CD1c-positive myeloid dendritic cell (primary cell): ENCODE measurements at regions not wholly inside any gene's neighbourhood (a gene's known extent, or its start where the extent isn't known, plus 50 kb on each side); places are given as distances from the start of the nearest gene placed in this dataset.

ENCODE experiments used
- DNase-seq: peaks from one replicate; pipeline ENCODE4 v3.0.0-alpha.2; 2016; ENCODE audit errors: extremely low spot score

DNA sequence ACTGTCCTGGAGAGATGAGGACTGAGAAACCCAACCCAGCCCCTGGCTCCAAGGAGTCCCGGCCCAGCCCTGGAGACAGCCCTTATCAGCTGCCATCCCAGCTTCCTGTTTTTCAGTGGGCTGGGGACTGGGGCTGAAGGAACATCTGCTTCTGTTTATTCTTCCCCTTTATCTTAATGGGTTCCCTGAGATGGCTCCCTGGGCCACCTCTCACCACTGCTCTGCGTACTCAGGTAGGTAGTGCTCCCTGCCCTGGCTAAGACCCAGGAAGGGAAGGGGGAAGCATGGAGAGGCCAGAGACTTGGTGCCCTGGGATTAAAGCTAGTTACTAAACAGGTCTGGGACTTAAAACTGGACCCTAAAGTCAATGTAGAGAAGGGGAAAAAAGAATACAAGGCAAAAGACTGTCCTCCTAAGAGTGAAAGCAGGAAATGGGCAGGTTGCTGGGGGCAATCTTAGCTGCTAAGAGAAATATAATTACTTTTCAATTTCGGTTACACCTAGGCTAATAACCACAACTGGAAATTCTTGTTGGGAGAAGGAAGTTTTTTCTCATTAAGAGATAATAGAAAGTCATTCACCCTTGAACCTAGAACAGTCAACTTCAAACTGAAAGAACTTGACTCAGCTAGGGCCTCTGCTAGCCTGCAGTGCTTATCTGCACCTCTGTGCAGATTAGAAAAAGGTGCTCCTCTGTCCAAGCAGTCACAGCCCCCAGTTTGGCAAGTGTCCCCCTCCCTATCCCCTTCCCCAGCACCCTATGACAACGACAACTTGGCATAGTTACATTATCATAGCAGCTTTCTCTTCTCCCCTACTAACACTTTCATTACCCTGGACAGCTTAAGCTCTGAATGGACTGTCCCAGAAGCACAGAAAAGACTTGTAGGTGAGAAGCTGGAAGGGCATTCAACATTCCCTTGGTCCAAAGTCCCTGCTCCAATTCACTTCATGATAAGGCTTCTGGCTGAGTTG, 65.6 kb upstream of the KDM7A start:
- DNase-seq = peak; percentile 77

DNA sequence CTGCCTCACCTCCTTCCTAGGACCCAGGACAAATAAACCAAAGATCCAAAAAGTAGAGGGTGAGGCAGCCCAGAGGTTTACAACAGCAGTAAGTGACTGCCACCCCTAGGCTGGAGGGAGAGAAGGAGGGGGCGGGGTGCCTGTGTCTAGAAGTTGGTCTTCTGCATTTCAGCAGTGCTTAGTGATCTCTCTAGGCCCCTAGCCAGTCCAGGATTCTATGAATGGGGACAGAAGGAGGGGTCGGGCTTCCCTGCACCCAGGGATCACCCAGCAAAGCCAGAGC, 62.8 kb upstream of the KDM7A start:
- DNase-seq = no peak

DNA sequence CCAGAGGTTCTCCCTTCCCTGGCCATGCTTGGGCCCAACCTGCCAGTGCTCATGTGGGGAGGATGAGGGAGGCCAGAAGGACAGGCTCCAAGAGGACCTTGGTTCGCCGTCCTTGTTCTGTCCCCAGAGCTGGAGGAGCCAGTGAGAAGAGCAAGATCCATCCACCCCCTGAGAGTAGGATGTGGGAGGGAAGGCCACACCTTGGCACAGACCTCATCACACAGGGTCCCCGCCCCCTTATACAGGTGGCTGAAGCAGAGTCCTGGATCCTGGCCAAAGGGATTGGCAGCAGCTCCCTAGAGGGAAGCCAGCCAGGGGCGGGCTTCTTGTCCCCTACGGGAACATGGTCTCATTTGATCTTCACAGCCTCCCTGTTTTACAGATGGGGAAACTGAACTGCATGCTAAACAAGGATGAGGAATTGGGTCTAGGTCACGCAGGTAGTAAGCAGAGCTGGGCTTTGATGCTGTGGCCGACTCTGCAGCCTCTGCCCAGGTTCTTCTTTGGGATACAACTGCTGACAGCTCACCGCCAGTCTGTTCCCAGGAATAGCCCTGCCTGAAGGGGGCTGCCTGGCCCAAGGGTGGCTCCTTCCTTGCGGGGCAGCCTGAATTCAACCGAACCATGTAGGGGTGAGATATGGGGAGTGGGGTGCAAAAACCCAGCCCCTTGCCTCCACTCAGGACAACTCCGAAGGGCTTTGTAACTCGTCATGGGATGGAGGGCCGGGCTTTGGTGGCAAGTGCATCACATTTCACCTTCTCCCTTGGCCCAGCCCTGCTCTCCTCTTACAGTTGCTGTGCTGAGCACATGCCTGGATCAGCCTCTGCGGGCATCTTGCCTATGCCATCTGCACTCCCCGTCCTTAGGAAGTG, 62.2 kb upstream of the KDM7A start:
- no peak for DNase-seq

- DNase-seq = no peak
Observed at GRCh38 chr7:140237390-140237789, 60.6 kb upstream of the KDM7A start.

- no peak for DNase-seq
Observed at GRCh38 chr7:140236626-140237025, 59.8 kb upstream of the KDM7A start.

DNA sequence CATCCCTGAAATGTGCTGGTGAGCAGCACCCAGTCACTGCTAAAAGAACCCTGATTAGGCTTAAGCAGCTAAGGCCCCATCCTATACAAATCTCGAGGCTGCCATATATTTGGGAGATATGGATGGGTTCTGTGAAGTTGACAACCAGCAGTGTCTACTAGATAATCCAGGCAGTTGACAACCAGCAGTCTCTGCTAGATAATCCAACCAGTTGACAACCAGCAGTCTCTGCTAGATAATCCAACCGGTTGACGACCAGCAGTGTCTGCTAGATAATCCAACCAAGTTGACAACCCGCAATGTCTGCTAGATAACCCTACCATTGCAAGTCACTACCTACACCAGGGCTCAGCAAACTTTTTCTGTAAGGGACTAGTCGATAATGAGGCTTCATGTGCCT, 58.3 kb upstream of the KDM7A start:
- no peak for DNase-seq

DNA sequence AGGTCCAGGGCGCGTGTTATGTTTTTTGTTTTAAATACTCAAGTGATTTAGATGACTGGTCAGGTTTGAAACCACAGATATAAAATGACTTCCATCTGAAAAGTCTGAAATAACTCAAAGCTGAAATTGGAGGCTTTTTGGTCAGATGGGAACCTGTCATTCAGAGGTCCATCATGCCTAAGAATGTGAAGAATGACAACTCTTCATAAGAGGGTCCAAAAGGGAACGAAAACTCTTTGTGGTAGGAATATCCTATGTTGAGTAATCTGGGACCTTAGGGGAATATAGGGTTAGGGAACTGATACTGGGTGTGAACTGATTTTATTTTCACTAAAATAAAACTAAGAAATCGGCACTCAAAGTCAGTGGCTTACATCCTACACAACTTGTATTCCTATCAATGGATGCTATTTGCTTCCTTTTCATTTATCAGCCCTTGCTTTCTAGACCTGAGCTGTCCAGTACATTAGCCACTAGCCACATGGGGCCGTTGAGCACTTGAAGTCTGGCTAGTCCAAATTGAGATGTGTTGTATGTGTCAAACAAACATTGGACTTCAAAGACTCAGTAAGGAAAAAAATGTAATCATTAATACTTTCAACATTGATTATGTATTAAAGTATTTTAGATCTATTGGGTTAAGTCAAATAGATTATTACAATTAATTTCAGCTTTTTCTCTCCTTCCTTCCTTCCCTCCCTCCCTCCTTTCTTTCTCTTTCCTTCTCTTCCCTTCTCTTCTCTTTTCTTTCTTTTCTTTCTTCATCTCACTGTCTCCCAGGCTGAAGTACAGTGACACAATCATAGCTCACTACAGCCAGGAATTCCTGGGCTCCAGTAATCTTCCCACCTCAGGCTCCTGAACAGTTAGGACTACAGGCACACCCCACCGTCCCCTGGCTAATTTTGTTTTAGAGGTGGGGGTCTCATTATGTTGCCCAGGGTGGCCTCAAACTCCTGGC, 56.5 kb upstream of the KDM7A start:
- DNase-seq = peak; percentile 92

- peak; percentile 73 for DNase-seq
Observed at GRCh38 chr7:140231771-140232491, 55.1 kb upstream of the KDM7A start.

DNA sequence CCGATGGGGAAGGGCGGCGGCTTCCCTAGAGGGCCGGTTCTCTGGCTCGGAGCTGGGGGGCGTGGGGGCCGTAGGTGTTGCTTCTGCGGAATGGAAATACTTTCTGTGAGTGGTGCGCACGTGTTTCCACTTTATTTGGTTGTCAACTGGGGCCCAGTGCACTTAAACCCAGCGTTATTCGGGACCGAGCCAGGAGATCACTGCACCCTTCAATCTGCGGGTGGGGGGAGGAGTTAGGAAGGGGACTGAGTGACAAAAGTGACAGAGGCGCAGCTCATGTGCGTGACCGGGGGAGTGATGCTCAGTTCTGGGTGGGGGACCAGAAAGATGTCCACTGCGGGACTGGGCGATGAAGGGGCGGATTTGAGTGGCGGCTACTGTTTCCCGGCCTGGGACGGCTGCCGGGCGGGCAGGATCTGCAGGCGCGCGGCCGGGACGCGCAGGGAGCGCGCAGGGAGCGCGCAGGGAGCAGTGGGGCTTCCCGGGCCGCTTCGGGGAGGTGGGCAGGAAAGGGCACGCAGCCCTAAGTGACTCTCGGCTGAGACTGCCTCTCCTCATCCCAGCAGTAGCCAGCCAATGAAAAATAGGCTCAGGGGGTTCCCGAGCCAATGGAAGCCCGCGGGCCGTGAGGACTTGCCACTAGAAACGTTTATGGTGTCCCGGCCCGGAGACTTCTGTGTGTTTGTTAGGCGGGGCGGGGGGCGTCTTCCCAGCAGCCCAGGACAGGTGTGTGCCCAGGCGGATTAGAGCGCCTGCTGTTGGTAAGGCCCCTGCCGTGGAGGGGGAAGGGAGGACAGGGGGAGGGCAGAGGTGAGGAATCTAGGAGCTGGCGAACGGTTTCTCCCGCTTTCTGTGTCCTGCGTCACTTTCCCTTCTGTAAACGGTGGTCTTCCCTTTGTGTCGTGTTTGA, 54.3 kb upstream of the KDM7A start:
- peak; percentile 73 for DNase-seq

GRCh38 chr7:140230516-140230860, 53.7 kb upstream of the KDM7A start:
- peak; percentile 78 for DNase-seq

- peak; percentile 69 for DNase-seq
Observed at GRCh38 chr7:140229591-140230515, 53.1 kb upstream of the KDM7A start.

GRCh38 chr7:140229101-140229525, 52.3 kb upstream of the KDM7A start:
- DNase-seq = peak; percentile 35
